ENCODE measurements at regions not wholly inside any gene's neighbourhood (a gene's known extent, or its start where the extent isn't known, plus 50 kb on each side); places are given as distances from the start of the nearest gene placed in this dataset.

GRCh38 chr5:125812651-125813050 lies 610.6 kb upstream of the GRAMD2B start:
- TF ChIP-seq POLR2A (IDR thresholded peaks at IDR 0.05; ENCODE audit: low read length): no peak
- no peak for TF ChIP-seq GATA1 (IDR thresholded peaks at IDR 0.05; ENCODE audit: low read depth, low read length)

All from erythroblast (primary cell).